Limb (tissue), 2 donors: ENCODE measurements at regions not wholly inside any gene's neighbourhood (a gene's known extent, or its start where the extent isn't known, plus 50 kb on each side); places are given as distances from the start of the nearest gene placed in this dataset.

ENCODE experiments used
- DNase-seq, 2 donors: peaks; one replicate each; pipeline ENCODE4 v3.0.0-alpha.2; 2016; ENCODE audit errors: extremely low spot score in 2 of 2

DNA sequence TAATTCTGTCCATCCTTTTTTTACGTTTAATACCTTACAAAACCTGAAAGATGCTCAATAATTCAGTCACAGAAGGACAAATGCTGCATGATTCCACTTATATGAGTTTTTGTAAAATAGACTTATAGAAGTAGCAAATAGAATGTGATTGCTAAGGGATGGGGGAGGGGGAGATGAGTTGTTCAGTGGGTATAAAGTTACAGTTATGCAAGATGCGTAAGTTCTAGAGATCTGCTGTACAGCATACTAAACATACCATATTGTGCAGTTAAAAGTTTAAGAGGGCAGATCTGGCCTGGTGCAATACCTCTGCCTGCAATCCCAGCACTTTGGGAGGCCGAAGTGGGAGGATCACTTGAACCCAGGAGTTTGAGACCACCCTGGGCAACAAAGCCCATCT lies 78.8 kb downstream of the TET3 start:
- no peak for DNase-seq

DNA sequence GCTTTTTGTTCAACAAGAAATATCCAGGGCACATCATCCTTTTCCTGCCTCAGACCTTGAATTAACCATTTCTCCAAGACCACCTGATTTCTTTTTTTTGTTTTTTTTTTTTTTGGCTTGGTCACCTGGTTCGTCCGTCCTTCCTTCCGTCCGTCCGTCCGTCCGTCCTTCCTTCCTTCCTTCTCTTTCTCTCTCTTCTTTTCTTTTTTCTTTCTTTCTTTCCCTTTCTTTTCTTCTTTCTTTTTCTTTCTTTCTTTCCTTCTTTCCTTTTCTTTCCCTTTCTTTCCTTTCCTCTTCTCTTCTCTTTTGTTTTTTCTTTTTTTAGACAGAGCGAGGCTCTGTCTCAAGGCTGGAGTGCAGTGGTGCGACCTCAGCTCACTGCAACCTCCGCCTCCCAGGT lies 80.7 kb downstream of the TET3 start:
- DNase-seq: no peak

DNA sequence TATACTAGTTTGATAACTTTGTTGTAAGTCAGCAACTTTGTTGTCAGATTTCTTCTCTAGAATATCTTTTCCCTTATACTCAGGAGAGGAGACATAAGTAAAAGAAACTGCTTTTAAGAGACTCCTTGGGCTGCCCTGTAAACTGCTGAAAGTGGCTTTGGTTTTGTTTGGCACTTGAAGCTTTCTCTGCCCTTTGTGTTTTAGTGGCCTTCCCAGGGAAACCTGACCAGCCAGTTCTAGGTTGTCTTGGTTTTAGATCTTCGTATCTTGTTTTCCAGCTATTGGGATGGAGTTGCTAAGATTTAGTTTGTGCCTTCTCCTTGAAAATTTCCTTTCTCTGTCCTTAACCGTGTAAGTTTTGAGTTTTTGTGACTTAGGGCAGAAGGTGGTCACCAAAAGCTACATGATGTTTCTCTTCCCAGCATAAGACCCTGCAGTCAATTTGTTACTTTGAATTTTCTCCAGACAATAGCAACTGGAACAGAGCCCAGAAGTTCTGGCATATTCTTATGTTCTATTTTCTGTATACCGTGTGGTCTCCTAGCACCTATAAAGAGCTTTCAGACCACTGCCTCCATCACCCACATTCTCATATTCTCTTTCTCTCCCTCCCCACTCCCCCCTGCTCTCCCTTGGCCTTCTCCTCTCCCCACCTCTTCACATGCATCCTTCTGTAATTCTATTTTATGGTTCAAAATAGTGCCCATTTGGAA lies 81.1 kb downstream of the BOLA3 start:
- DNase-seq: peak in 1 of 2 donors; percentile 29

DNA sequence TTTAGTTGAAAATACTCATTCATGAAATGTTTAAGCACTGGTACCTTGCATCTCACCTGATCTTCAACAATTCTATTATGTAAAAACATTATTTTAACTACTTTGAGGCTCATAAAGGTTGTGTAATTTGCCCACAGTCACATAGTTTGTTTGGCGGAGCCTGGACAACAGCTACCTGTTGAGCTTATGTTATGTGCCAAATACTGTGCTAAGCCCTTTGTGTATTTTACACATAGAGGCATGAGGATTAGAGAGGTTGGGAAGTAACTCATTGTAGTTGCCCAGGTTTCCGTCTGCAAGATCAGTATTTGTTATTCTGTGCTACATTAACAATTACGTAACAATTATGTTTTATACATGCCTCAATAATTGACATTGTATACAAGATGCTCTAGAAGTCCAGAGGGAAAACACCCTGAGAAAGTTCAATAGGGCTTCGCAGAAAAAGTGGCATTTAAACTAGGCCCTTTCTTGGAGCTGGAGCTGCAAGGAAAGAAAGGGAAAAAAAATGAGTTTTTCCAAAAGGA lies 80.4 kb downstream of the BOLA3 start:
- no peak for DNase-seq

DNA sequence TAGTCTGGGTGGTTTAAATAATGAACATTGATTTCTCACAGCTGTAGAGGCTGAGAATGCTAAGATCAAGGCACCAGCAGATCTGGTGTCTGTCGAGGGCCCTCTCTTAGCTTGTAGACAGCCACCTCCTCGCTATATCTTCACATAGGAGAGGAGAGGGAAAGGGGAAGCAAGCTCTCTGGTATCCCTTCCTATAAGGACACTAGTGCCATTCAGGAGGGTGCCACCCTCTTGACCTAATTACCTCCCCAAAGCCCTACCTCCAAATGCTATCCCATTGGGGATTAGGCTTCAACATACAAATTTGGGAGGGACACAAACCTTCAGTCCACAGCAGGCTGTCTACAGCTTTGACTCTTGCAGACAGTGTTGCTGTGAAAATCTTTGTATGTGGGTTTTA lies 76.7 kb downstream of the BOLA3 start:
- no peak for DNase-seq

DNA sequence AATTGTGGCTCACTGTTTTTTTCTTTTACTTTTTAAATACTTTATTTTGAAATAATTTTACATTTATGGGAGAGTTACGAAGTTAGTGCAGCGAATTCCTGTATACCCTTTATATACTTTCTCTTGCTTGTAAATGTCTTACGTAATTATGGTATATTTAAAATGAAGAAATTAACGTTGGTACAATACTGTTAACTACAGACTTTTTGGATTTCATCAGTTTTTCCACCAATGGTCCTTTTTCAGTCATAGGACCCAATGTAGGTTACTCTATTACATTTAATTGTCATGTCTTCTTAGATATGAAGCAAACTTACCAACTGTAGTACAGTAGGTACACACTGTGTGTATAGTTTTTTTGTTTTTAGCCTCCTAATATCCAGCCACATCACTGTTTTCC lies 76.3 kb downstream of the BOLA3 start:
- no peak for DNase-seq

DNA sequence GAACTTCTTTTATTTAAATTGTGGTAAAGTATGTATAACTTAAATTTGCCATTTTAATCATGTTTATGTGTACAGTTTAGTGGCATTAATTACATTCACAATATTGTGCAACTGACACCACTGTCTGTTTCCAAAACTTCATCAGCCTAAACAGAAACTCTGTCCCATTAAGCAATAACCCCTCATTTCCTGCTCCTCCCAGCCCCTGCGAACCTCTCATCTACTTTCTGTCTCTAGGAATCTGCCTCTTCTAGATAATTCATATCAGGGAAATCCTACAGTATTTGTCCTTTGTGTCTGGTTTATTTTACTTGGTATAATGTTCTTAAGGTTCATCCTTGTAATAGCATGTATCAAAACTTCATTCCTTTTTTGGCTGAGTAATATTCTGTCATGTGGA lies 75.1 kb downstream of the BOLA3 start:
- DNase-seq: no peak

DNA sequence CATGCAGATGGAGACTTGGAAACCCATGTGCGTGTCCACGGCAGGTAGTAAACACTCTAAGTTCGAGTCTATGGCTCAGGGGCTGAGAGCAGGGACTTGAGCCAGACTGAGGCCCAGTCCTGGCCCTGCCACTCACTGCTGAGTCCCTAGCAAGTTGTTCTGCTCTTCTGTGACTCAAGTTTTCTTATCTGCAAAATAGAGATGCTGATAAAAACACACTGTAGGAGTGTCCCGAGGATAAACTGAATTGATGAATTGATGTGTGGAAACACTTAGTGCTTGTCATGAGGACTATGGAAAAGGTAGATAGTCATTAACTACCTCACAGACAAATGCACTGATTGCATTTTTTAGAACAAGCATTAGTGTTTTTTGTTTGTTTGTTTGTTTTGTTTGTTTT lies 73.2 kb downstream of the BOLA3 start:
- DNase-seq: no peak

DNA sequence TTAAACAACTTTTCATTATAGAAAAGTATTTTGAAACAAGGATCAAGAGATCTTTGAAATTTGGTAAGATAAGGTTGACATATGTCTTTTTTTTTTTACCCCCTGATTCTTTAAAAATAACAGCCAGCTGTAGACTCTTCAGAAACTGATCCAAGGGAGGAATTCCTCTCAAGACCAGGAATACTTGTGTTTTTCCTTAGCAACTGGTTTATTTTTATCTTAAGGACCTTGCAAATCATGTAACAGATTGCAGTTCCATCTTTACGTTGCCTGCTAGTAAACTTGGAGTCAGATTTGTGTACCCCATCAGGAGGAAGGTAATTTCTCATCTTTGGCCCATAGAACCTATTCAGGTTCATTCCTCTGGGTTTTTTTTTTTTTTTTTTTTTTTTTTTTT lies 71.6 kb downstream of the BOLA3 start:
- no peak for DNase-seq

DNA sequence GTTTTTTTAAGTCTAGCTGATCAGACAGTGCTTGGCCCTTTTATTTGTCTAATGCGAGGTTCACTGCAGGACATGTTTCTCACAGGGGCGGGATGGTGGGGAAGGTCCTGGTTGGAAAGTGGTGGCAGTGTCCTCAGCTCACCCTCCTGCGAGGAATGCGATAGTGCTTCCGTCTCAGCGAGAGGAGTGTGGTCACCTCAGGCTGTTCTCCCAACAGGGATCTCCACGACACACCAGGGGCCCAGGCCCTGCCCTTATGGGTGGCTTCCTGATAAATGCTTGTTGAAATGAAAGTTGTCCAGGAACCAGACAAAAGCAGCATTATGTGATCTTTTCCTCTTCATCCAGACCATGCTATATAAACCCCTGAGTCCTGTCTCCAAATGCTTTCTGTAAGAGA lies 70.1 kb downstream of the BOLA3 start:
- DNase-seq: no peak

DNA sequence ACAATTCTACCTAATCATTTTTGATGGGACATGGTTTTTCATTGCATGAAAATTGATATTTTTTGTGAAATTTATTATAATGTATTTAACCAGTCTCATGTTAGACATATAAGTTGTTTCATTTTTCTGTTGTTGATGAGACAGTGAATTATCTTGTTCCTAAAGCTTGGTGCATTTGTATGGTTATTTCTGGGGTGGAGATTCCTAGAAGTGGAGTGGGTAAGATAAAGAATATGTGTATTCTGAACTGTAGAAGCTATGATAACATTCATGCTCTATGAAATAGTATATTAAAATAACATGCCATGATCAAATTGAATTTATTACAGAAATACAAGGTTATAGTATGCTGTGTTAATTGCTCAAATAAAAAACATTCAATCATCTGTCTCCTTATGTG lies 69.2 kb downstream of the BOLA3 start:
- no peak for DNase-seq

DNA sequence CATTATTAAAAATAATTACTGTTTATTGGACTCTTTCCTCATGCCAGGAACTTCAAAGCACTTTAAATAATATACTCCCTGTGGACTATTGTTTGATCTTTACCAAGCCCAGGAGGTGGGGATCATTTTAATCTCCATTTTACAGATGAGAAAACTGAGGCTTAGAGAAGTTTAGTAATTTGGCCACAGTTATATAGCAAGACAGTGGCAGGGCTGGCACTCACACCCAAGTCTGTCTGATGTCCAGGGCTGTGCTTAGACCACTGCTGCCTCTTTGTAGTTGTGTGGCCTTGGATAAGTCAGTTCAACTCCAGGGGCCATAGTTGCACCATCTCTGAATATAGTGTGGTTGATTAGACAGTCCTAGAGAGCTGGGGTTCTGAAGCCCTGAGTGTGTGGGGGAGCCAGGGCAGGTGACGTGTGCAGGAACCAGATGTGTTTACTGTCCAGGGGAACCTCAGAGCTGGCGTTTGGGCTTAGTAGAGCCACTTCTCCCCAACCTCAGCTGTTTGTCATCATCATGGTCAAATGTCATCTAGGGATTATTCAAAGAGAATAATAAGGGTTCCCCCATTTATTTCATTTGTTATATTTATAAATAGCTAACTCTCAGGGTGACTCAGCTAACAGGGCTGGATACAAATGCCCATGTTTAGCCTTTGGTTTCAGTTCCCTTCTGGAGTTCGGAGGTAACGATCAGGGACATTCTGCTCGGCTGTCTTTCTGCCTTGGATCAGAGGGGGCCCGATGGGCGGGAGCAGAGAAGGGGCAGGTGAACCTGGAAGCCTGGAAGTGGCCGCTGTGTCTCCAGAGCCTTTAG lies 68.0 kb downstream of the BOLA3 start:
- no peak for DNase-seq

DNA sequence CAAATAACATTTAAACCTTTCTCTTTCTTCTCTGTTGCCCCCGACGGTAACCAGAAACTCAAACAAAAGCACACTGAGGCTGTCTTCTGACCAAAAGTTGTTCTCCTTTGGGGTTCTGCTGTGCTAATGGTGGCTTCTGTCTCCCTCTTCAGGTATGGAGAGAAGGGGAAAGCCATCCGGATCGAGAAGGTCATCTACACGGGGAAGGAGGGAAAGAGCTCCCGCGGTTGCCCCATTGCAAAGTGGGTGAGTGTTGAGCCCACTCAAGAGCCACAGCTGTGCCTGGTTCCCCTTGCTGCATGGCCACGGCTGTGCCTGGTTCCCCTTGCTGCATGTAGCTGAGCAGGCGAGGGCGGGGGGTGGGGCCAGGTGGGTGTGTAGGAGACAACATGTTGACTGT lies 67.4 kb downstream of the BOLA3 start:
- no peak for DNase-seq

DNA sequence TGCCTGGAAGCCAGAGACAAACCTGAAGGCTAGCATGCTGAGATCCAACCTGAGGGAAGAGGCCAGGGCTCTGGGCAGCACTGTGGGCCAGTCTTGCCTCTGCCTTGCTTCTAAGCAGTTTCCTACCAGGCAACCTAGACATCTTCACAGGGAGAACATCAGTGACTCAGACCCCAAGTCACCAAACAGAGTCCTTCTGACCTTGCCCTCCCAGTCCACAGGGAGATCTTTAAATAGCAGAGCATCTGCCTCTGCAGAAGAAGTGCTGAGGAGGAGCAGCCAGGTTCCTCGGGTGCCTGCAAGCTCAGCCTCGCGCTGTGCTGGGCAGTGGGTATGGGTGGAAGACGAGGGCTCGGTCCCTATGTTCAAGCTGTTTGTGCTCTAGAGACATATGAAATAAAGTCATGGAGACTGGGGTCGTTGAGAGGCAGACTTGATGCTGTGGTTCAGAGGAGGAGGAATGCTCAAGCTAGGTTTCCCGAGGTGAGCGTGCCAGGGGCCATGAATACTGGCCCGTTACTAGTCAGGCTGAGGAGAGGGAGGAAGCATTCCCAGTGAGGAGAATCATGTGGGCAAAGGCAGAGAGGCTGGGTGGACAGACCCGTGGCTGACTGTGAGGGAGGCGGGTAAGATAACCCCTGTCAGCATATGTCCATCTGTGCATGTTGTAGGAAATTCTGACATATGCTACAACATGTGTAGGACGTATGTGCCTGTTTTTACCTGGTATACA lies 66.5 kb downstream of the BOLA3 start:
- DNase-seq: no peak

DNA sequence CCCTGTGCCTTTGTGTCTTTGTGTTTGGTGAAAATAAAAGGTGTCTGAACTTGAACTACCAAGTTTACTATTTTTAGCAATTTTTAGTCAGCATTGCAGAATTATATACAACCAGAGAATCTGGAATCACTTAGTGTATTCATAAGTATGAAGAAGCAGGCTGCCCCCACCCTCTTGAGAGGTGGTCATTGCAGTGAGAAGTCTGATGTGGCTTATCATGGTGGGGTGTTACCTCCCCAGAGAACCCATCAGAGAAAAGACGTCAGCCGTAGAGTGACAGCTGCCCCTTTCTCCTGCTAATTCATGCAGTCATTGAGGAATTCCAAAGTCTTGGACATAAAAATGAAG lies 66.0 kb downstream of the BOLA3 start:
- no peak for DNase-seq

DNA sequence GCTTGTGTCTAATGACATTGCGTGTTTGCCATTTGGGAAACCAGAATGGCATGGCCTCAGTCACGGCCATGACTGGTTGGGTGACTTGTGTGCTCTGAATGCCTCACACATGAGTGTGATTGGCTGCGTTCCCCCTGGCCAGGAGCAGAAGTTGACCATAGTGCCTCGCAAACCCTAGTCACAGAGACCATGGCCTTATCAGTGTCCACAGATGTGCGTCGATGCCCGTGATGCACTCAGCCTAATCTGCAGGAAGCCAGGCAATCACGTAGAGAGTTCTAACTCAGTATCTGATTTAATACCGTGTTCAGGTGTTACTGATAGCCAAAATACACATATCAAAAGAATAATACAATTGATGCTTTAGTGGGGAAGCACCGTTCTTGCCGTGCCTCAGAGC lies 64.0 kb downstream of the BOLA3 start:
- DNase-seq: no peak
